ENCODE measurements at regions not wholly inside any gene's neighbourhood (a gene's known extent, or its start where the extent isn't known, plus 50 kb on each side); places are given as distances from the start of the nearest gene placed in this dataset.

DNA sequence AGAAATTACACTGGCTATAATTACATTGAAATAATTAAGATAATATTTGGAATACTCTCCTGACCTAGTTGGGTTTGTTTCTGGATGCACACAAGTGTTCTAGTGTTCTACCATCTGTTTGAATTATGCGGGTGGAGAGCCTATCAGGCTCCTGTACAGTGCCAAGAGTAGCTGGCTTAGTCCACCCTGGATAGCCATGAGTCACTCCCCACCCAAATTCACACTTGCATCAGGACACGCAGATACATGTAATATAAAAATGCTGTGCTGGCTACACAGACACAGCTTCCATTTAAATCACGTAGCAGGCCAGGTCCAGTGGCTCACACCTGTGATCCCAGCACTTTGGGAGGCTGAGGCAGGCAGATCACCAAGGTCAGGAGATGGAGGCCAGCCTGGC is 686.2 kb upstream of the SLC35B3 start:
- Mint-ChIP-seq H3K27ac (no peak overlapping the region), H3K27me3 (ENCODE audit: insufficient read depth) (no peaks in the 10 kb centered on the region), H3K4me3 (no peak overlapping the region), H3K36me3 (ENCODE audit: low read depth) (no peaks in the 10 kb centered on the region), H3K9me3 (no peaks in the 10 kb centered on the region), H3K4me1 (ENCODE audit: low read depth) (peaks cover 31% of the 10 kb centered on the region)
- TF ChIP-seq, protein P1, sequence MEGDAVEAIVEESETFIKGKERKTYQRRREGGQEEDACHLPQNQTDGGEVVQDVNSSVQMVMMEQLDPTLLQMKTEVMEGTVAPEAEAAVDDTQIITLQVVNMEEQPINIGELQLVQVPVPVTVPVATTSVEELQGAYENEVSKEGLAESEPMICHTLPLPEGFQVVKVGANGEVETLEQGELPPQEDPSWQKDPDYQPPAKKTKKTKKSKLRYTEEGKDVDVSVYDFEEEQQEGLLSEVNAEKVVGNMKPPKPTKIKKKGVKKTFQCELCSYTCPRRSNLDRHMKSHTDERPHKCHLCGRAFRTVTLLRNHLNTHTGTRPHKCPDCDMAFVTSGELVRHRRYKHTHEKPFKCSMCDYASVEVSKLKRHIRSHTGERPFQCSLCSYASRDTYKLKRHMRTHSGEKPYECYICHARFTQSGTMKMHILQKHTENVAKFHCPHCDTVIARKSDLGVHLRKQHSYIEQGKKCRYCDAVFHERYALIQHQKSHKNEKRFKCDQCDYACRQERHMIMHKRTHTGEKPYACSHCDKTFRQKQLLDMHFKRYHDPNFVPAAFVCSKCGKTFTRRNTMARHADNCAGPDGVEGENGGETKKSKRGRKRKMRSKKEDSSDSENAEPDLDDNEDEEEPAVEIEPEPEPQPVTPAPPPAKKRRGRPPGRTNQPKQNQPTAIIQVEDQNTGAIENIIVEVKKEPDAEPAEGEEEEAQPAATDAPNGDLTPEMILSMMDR (IDR thresholded peaks at IDR 0.05), result no peak
- peak; percentile 20 for DNase-seq

DNA sequence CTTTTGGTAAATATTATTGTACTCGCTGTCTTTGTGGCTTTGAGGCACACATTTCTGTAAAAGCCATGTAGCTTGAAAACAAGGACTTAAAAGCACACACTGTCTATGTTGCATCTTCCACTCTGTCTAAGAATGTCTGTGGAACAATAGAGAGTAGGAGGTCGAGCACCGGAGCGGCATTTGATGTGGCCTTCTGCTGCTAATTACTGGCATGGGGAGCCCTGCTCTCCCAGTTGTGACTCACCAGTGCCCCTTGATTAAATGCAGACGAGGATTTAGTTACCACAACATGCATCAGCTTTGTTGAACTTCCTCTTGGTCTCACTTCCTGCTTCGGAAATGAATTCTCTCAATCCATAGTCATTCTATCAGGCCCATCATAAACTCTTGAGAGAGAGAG is 680.7 kb upstream of the SLC35B3 start:
- Mint-ChIP-seq H3K9me3 (no peaks in the 10 kb centered on the region), H3K27me3 (ENCODE audit: insufficient read depth) (peaks cover 6% of the 10 kb centered on the region), H3K4me3 (peak overlapping the region; percentile 78), H3K4me1 (ENCODE audit: low read depth) (peaks cover 23% of the 10 kb centered on the region), H3K27ac (peak overlapping the region; percentile 97), H3K36me3 (ENCODE audit: low read depth) (no peaks in the 10 kb centered on the region)
- TF ChIP-seq, protein P1 (IDR thresholded peaks at IDR 0.05), result no peak
- peak; percentile 69 for DNase-seq

DNA sequence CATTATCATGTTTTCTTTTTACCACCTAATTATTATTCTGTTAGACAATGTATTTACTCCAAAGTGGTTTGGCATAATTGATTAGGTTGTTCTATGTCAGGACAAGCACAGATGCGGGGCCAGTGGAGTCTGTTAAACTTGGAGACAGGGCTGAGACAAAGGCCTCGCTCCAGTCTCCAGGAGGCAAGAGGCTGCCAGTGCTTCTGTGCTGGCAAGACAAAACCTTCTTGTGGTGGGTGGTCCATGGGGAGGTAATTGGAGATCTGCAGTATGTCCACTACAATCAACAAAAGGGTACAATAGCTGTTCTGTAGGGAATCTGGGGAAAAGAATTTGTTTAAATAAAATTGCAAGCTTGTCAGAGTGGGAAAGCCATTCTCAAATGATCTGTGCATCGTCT is 677.2 kb upstream of the SLC35B3 start:
- Mint-ChIP-seq H3K4me3 (no peak overlapping the region), H3K9me3 (no peaks in the 10 kb centered on the region), H3K4me1 (ENCODE audit: low read depth) (peaks cover 23% of the 10 kb centered on the region), H3K36me3 (ENCODE audit: low read depth) (no peaks in the 10 kb centered on the region), H3K27me3 (ENCODE audit: insufficient read depth) (peaks cover 6% of the 10 kb centered on the region), H3K27ac (no peak overlapping the region)
- TF ChIP-seq, protein P1 (IDR thresholded peaks at IDR 0.05), result no peak
- DNase-seq, result no peak

DNA sequence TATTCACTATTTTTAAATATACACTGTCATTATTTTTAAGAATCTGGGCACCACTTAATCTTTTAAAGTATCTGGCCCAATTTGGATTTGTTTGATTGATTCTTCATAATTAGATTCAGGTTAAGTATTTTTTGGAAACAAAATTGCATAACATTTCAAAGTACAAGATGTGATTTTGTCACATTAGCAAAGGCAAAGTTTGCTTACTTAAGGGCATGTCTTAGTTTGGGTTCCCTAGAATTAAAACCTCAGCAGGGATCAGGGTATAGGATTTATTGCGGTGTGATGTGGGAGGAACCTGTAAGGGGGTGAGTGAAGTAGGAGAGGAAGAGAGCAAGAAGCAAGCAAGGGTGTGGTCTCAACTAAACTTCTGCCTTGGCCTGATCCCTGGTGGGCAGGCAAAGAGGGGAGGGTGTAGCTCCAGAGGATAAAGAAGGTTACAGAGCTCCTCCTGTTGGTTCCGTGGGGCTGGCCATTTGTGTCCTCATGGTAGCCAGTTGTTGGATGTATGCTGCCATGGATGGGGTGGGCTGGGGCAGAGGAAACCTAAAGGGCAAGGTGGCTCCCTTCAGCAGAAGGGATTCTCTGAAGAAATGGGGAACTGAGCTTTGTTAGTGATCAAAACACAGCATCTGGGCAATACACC is 668.7 kb upstream of the SLC35B3 start:
- Mint-ChIP-seq H3K36me3 (ENCODE audit: low read depth) (no peaks in the 10 kb centered on the region), H3K27ac (no peak overlapping the region), H3K27me3 (ENCODE audit: insufficient read depth) (peaks cover 6% of the 10 kb centered on the region), H3K9me3 (no peaks in the 10 kb centered on the region), H3K4me1 (ENCODE audit: low read depth) (no peaks in the 10 kb centered on the region), H3K4me3 (no peak overlapping the region)
- DNase-seq, result no peak
- TF ChIP-seq, protein P1 (IDR thresholded peaks at IDR 0.05), result no peak

DNA sequence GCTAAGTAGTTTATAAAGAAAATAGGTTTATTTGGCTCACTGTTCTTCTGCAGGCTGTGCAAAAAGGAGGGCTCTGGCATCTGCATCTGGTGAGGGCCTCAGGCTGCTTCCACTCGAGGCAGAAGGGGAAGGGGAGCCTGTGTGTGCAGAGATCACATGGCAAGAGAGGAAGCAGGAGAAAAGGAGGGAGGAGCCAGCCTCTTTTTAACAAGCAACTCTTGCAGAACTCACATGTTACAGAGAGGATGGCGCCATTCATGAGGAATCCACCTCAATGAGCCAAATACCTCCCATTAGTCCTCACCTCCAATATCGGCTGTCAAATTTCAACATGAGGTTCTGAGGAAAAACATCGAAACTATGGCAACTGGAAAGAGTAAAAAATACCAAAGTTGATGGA is 666.6 kb upstream of the SLC35B3 start:
- no peaks in the 10 kb centered on the region for H3K4me1 Mint-ChIP-seq (ENCODE audit: low read depth)
- H3K27me3 Mint-ChIP-seq (ENCODE audit: insufficient read depth), result peaks cover 6% of the 10 kb centered on the region
- no peaks in the 10 kb centered on the region for H3K9me3 Mint-ChIP-seq
- DNase-seq, result no peak
- no peak overlapping the region for H3K4me3 Mint-ChIP-seq
- no peak overlapping the region for H3K27ac Mint-ChIP-seq
- H3K36me3 Mint-ChIP-seq (ENCODE audit: low read depth), result no peaks in the 10 kb centered on the region
- TF ChIP-seq, protein P1 (IDR thresholded peaks at IDR 0.05), result no peak

Measured in HFFc6 (cell line).